Liver (tissue), 8 donors: ENCODE measurements at regions not wholly inside any gene's neighbourhood (a gene's known extent, or its start where the extent isn't known, plus 50 kb on each side); places are given as distances from the start of the nearest gene placed in this dataset.

Experiments used
- DNase-seq: peaks from one replicate; pipeline ENCODE4 v3.0.0-alpha.2; 2017; ENCODE audit warnings: low spot score
- H3K27ac ChIP-seq, 2 donors: one replicate each; pipeline ENCODE4 v1.7.0; 2013; ENCODE audit warnings: inconsistent platforms in 2 of 2, low read length in 2 of 2, control low read depth in 1 of 2, low read depth in 1 of 2, mild to moderate bottlenecking in 1 of 2
- H3K27me3 ChIP-seq, 4 donors: one replicate each; pipeline versions ENCODE4 v1.6.1 to v1.7.0; 2013; ENCODE audit warnings: low read length in 3 of 4, inconsistent platforms in 1 of 4, mild to moderate bottlenecking in 1 of 4, moderate library complexity in 1 of 4; ENCODE audit not compliant: control insufficient read depth in 4 of 4, insufficient read depth in 4 of 4
- H3K36me3 ChIP-seq, 4 donors: one replicate each; pipeline versions ENCODE4 v1.6.1 to v1.7.0; 2013; ENCODE audit warnings: low read length in 3 of 4, mild to moderate bottlenecking in 3 of 4, low read depth in 1 of 4, moderate library complexity in 1 of 4; ENCODE audit not compliant: control insufficient read depth in 4 of 4, insufficient read depth in 3 of 4
- H3K4me1 ChIP-seq, 4 donors: one replicate each; pipeline versions ENCODE4 v1.6.1 to v1.7.0; 2013; ENCODE audit warnings: low read length in 3 of 4, mild to moderate bottlenecking in 3 of 4, moderate library complexity in 1 of 4; ENCODE audit not compliant: control insufficient read depth in 4 of 4, insufficient read depth in 4 of 4
- H3K4me3 ChIP-seq, 3 donors: one replicate each; pipeline versions ENCODE4 v1.6.1 to v1.7.0; 2013; ENCODE audit warnings: low read length in 3 of 3, control low read depth in 1 of 3, low read depth in 1 of 3, mild to moderate bottlenecking in 1 of 3
- H3K9ac ChIP-seq, 2 donors: one replicate each; pipeline ENCODE4 v1.7.0; 2013; ENCODE audit warnings: low read length in 2 of 2, mild to moderate bottlenecking in 2 of 2, moderate library complexity in 2 of 2, control low read depth in 1 of 2, low read depth in 1 of 2
- H3K9me3 ChIP-seq, 4 donors: one replicate each; pipeline versions ENCODE4 v1.6.1 to v1.7.0; 2013; ENCODE audit warnings: low read length in 3 of 4; ENCODE audit not compliant: control insufficient read depth in 4 of 4
- ATF3 ChIP-seq: IDR thresholded peaks from 2 replicates; pipeline ENCODE4 v1.6.1; 2016; ENCODE audit warnings: antibody characterized with exemption
- EGR1 ChIP-seq, 2 donors: IDR thresholded peaks; 2 replicates each; pipeline ENCODE4 v1.6.1; 2016 to 2018; ENCODE audit warnings: antibody characterized with exemption in 2 of 2, low read depth in 2 of 2
- FOXA1 ChIP-seq: IDR thresholded peaks from 2 replicates; pipeline ENCODE4 v1.6.1; 2016; ENCODE audit warnings: antibody characterized with exemption
- FOXA2 ChIP-seq: IDR thresholded peaks from 2 replicates; pipeline ENCODE4 v1.6.1; 2016; ENCODE audit warnings: antibody characterized with exemption
- GABPA ChIP-seq, 2 donors: IDR thresholded peaks in 1 of 2; conservative IDR thresholded peaks in 1 of 2; 2 replicates each; pipeline ENCODE4 v1.6.1; 2016; ENCODE audit warnings: antibody characterized with exemption in 2 of 2, mild to moderate bottlenecking in 1 of 2, moderate library complexity in 1 of 2
- HNF4A ChIP-seq, 2 donors: conservative IDR thresholded peaks; 2 replicates each; pipeline ENCODE4 v1.6.1; 2016; ENCODE audit warnings: antibody characterized with exemption in 2 of 2, mild to moderate bottlenecking in 2 of 2
- HNF4G ChIP-seq: IDR thresholded peaks from 2 replicates; pipeline ENCODE4 v1.6.1; 2016; ENCODE audit warnings: antibody characterized with exemption
- JUND ChIP-seq, 2 donors: IDR thresholded peaks; 2 replicates each; pipeline ENCODE4 v1.6.1; 2016; ENCODE audit warnings: antibody characterized with exemption in 2 of 2
- MAX ChIP-seq: IDR thresholded peaks from 2 replicates; pipeline ENCODE4 v1.6.1; 2016; ENCODE audit warnings: antibody characterized with exemption
- NR2F2 ChIP-seq: IDR thresholded peaks from 2 replicates; pipeline ENCODE4 v1.6.1; 2016; ENCODE audit warnings: antibody characterized with exemption
- RAD21 ChIP-seq, 2 donors: IDR thresholded peaks; 2 replicates each; pipeline ENCODE4 v1.6.1; 2016; ENCODE audit warnings: antibody characterized with exemption in 2 of 2, mild to moderate bottlenecking in 2 of 2
- REST ChIP-seq: IDR thresholded peaks from 2 replicates; pipeline ENCODE4 v1.6.1; 2016; ENCODE audit warnings: antibody characterized with exemption, mild to moderate bottlenecking
- RXRA ChIP-seq, 2 donors: IDR thresholded peaks; 2 replicates each; pipeline ENCODE4 v1.6.1; 2017 to 2018; ENCODE audit warnings: antibody characterized with exemption in 2 of 2, mild to moderate bottlenecking in 1 of 2
- SP1 ChIP-seq: IDR thresholded peaks from 2 replicates; pipeline ENCODE4 v1.6.1; 2018; ENCODE audit warnings: antibody characterized with exemption, mild to moderate bottlenecking
- TAF1 ChIP-seq: conservative IDR thresholded peaks from 2 replicates; pipeline ENCODE4 v1.6.1; 2016; ENCODE audit warnings: antibody characterized with exemption, mild to moderate bottlenecking
- YY1 ChIP-seq: IDR thresholded peaks from 2 replicates; pipeline ENCODE4 v1.6.1; 2016; ENCODE audit warnings: antibody characterized with exemption, mild to moderate bottlenecking
- ZBTB33 ChIP-seq: IDR thresholded peaks from 2 replicates; pipeline ENCODE4 v1.6.1; 2016; ENCODE audit warnings: antibody characterized with exemption
- WGBS: extraction: QIAGEN DNeasy Blood & Tissue Kit; methylation state at CpG from one replicate; pipeline ENCODE4 v1.1.7; 2013; 5-methylcytosine and 5-hydroxymethylcytosine counted together
- TF ChIP-seq, protein P1 (sequence below): fragments of 150-350 bp; IDR thresholded peaks from 2 replicates; pipeline ENCODE4 v1.5.1; 2017; ENCODE audit warnings: improper control_type of control experiment, low read depth, low read length; ENCODE audit not compliant: missing input control
- donor health status: healthy.
- donor health status: healthy.
- donor health status: healthy.
- donor health status: healthy.
- donor health status: healthy.

DNA sequence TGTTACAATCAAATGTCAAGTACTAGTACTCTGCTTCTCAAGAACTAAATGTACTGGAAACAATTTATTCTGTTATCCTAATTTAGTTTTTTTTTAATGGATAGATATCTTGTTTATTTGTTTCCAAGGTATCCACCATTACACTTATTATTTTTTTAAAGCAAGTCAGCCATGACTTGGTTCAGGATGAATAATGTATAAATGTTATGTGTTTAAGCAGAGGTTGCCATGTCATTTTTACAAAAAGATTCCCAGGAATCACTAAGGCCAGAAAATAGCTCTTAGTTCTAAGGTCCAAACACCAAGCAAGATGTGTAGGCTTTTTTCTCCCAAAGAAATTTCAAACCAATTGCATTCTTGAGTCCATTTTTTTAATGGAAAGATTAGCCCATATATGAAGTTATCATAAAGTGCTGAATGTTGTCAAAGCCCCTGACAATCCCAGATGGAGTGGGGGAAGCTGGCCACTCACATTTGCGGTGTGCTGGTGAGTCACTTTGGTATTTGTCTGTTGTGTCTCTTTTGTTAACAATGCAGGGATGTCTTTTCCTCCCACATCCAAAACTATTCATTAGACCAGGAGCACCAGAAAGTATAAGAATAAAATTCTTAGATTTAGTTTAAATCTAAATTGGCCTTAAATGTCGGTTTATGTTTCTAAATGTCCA is 158.9 kb downstream of the COL6A3 start:
- TF ChIP-seq GABPA (IDR thresholded peaks at IDR 0.05 in 1 of 2, conservative IDR thresholded peaks at IDR 0.05 in 1 of 2) (no peak), NR2F2 (no peak), REST (no peak), MAX (no peak), SP1 (no peak), HNF4G (no peak), FOXA2 (no peak)
- TF ChIP-seq, protein P1, sequence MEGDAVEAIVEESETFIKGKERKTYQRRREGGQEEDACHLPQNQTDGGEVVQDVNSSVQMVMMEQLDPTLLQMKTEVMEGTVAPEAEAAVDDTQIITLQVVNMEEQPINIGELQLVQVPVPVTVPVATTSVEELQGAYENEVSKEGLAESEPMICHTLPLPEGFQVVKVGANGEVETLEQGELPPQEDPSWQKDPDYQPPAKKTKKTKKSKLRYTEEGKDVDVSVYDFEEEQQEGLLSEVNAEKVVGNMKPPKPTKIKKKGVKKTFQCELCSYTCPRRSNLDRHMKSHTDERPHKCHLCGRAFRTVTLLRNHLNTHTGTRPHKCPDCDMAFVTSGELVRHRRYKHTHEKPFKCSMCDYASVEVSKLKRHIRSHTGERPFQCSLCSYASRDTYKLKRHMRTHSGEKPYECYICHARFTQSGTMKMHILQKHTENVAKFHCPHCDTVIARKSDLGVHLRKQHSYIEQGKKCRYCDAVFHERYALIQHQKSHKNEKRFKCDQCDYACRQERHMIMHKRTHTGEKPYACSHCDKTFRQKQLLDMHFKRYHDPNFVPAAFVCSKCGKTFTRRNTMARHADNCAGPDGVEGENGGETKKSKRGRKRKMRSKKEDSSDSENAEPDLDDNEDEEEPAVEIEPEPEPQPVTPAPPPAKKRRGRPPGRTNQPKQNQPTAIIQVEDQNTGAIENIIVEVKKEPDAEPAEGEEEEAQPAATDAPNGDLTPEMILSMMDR = no peak
- Histone ChIP-seq H3K36me3 (no peaks in the 10 kb centered on the region), H3K9me3 (no peaks in the 10 kb centered on the region), H3K4me1 (no peaks in the 10 kb centered on the region), H3K9ac (no peak overlapping the region), H3K4me3 (no peak overlapping the region), H3K27ac (no peak overlapping the region), H3K27me3 (no peaks in the 10 kb centered on the region)
- 79% methylated on average over 2 of the region's 2 CpGs for WGBS
- DNase-seq = no peak

DNA sequence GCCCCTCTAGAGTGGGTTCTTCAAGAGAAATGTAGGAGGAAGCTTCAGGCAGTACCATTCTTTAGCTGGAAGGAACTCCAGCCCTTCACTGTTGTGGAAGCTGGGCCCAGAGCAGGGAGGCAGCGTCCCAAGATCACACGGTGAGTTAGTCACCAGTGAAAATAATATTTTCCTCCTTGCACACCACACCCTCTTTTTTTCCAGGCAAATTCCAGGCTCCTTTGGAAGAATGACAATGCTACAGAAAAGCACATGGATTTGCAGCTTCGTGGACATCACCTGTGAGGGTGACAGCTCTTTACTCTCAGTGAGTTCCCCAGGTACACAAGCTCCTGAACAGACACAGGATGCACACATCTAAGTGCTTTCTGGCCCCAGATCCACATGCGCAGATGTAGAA is 157.1 kb downstream of the COL6A3 start:
- no peak overlapping the region for H3K27ac ChIP-seq
- 77% methylated on average over 4 of the region's 4 CpGs for WGBS
- H3K4me3 ChIP-seq = no peak overlapping the region
- no peaks in the 10 kb centered on the region for H3K36me3 ChIP-seq
- no peaks in the 10 kb centered on the region for H3K9me3 ChIP-seq
- no peaks in the 10 kb centered on the region for H3K27me3 ChIP-seq
- no peaks in the 10 kb centered on the region for H3K4me1 ChIP-seq
- no peak overlapping the region for H3K9ac ChIP-seq
- DNase-seq = no peak
- no peak for TF ChIP-seq HNF4A (conservative IDR thresholded peaks at IDR 0.05)
- TF ChIP-seq REST = no peak
- TF ChIP-seq GABPA (IDR thresholded peaks at IDR 0.05 in 1 of 2, conservative IDR thresholded peaks at IDR 0.05 in 1 of 2) = no peak
- no peak for TF ChIP-seq TAF1
- TF ChIP-seq EGR1 (IDR thresholded peaks at IDR 0.05; ENCODE audit: low read depth in 2 of 2) = no peak
- TF ChIP-seq FOXA1 = no peak
- TF ChIP-seq RXRA (IDR thresholded peaks at IDR 0.05) = no peak
- TF ChIP-seq MAX = no peak
- TF ChIP-seq RAD21 (IDR thresholded peaks at IDR 0.05) = no peak
- TF ChIP-seq YY1 = no peak
- TF ChIP-seq NR2F2 = no peak
- TF ChIP-seq, protein P1 = no peak
- TF ChIP-seq ATF3 = no peak
- TF ChIP-seq JUND (IDR thresholded peaks at IDR 0.05) = no peak
- no peak for TF ChIP-seq ZBTB33
- no peak for TF ChIP-seq HNF4G
